D721Med (cell line): ENCODE measurements at regions not wholly inside any gene's neighbourhood (a gene's known extent, or its start where the extent isn't known, plus 50 kb on each side); places are given as distances from the start of the nearest gene placed in this dataset.

ENCODE experiments used
- DNase-seq: peaks from one replicate; pipeline ENCODE4 v3.0.0; 2011; ENCODE audit warnings: low spot score; ENCODE audit not compliant: insufficient read length
- FAIRE-seq: peaks from 2 replicates; lab custom pipeline; 2011; peaks lifted over from hg19 to GRCh38; lab: Jason Lieb, UNC
- TF ChIP-seq, protein P1 (sequence below): IDR thresholded peaks from 2 replicates; pipeline ENCODE4 v1.5.1; 2012; ENCODE audit warnings: mild to moderate bottlenecking, control low read depth; ENCODE audit not compliant: insufficient read depth; ENCODE audit errors: missing control alignments

DNA sequence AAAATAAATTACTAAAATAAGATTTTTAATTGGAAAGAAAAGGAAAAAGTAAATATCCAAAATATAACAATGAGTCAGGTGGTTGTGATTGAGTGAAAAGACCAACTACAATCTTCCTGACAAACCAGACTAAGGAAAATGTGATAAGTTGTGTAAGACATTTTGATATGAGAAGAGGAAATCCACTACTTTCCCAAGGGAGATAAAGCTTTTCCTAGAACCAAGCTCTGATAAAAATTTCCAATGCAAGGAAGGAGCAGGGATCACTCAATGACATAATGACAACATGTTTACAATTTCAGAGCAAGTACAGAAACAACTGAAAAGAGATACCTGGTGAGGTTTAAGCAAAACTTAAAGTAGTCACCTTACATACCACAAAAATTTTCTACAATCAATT, 305.1 kb upstream of the RASGEF1B start:
- peak; percentile 53 for FAIRE-seq
- DNase-seq = no peak
- TF ChIP-seq, protein P1, sequence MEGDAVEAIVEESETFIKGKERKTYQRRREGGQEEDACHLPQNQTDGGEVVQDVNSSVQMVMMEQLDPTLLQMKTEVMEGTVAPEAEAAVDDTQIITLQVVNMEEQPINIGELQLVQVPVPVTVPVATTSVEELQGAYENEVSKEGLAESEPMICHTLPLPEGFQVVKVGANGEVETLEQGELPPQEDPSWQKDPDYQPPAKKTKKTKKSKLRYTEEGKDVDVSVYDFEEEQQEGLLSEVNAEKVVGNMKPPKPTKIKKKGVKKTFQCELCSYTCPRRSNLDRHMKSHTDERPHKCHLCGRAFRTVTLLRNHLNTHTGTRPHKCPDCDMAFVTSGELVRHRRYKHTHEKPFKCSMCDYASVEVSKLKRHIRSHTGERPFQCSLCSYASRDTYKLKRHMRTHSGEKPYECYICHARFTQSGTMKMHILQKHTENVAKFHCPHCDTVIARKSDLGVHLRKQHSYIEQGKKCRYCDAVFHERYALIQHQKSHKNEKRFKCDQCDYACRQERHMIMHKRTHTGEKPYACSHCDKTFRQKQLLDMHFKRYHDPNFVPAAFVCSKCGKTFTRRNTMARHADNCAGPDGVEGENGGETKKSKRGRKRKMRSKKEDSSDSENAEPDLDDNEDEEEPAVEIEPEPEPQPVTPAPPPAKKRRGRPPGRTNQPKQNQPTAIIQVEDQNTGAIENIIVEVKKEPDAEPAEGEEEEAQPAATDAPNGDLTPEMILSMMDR = no peak

DNA sequence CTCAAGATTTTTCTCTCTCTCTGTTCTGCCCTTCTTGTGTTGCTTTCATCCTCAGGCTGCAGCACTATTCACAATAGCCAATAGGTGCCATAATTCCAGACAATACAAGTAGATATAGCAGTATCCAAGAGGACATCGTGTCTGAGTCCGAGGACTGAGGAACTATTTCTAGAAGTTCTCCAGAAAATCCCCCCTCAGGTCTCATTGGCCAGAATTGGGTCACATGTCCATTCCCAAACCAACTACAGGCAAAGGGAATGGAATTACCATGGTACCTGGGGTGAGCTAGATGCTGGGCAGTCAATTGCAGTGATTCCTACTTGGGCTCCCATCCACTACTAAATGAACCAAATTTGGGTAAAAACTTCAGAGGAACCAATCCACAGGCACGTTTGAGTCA, 301.9 kb upstream of the RASGEF1B start:
- TF ChIP-seq, protein P1 = no peak
- DNase-seq = no peak
- no peak for FAIRE-seq

DNA sequence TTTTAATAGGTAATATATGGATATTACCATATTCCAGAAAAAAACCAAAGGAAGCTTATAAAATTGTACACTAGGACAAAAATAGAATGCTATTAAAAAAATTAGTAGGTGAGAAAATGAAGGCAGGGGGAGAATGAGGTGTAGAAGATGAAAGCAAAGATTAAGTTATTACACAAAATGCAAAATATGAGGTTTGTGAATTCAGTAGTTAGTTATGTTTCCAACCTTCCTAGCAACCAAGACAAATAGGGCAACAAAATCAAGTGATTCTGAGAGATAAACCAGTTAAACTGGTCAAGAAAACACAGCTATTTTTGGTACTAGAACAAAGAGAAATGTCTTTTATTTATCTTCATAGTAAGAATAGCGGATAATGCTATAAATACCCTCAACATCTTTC, 300.0 kb upstream of the RASGEF1B start:
- FAIRE-seq (no peak), DNase-seq (no peak)
- TF ChIP-seq, protein P1 = no peak

DNA sequence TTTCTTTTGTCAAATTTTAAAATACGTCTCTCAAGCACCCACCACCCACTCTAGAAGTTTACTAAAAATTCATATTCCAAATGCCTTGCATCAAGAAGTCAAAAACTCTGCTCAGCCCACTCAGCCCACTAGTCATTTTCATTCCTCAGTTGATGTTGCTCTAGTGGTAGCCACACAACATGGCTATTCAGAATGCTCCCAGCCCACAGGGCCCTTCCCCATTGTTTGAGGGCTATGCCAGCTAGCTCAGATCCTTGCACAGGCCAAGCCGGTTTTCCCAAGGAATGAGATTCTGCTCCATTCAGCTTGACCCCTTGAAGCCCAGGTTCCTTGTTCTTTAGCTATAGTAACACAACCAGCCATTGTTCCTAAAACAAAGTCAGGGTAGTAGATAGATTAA, 297.5 kb upstream of the RASGEF1B start:
- DNase-seq (no peak), FAIRE-seq (no peak)
- TF ChIP-seq, protein P1 = no peak

DNA sequence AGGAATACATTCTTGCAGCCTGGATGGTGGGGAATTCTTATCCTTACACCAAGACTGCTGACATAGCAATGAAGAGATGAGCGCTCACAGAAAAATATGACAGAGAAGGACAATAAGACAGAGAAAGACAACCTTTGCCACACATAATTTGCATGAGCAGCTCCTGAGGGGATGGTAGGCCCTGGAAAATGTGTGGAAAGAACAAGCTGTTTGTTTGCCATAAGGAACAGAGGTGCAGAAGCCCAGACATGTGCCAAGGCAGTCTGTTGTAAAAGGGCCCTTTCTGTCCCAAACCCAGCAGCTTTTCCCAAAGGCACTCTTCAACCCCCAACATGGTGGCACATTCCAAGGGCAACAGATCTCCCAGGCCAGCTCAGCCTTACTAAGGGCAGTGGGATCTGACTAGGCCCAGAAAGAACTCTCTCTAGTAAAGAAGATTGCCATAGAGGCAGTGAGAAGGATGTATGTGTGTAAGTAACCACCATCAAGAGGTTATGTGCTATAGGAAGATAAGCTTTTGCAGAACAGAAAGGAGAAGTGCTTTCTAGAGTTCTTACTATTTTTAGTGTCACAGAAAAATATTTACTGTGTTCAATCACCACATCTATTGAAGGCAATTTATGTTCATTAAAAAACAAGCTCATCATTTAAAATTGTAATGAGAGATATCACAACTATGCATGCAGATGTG, 287.0 kb upstream of the RASGEF1B start:
- TF ChIP-seq, protein P1 = no peak
- DNase-seq = no peak
- FAIRE-seq = no peak

DNA sequence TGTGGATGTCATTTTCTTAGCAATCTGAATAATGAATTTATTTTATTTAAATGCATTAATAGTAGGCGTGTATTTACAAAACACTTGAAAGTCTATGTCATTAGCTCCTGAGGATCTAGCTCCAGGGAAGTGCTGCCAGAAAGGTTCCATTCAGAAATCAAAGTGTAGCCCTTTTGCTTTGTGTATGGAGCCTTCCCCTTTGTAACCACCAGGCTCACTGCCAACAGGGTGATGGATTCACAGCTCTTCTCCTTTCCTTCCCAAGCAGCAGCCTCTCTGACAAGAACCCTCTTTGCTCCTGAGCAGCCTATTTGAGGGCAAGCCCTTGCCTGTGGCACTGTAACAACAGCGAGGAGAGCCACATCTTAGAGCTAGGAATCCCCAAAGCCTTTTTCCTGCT, 286.0 kb upstream of the RASGEF1B start:
- DNase-seq = no peak

DNA sequence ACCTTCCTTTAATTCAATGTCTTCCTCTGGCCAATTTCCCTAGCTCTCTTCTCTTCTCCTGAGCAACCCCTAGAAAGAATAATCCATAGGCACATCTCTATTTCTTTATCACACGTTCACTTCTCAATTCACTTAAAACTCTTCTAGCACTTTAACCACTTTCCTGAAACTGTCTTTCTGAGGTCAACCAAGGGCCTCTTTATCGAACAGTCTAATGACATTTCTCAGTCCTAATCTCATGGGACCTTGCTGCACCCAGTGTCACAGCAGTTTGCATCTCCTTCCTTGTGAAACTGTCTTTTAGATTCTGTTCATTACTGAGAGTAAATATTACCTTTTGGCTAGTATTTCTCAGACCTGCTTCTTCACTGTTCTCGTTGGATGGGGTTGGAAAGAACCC, 285.3 kb upstream of the RASGEF1B start:
- no peak for DNase-seq
- no peak for FAIRE-seq
- TF ChIP-seq, protein P1 = no peak

More for the DNA sequence above, 286.0 kb upstream of the RASGEF1B start:
- FAIRE-seq = no peak
- TF ChIP-seq, protein P1 = no peak
